ENCODE measurements at regions not wholly inside any gene's neighbourhood (a gene's known extent, or its start where the extent isn't known, plus 50 kb on each side); places are given as distances from the start of the nearest gene placed in this dataset.
A peak's percentile ranks its signal among the peaks of the same experiment; 100 is the strongest.

DNA sequence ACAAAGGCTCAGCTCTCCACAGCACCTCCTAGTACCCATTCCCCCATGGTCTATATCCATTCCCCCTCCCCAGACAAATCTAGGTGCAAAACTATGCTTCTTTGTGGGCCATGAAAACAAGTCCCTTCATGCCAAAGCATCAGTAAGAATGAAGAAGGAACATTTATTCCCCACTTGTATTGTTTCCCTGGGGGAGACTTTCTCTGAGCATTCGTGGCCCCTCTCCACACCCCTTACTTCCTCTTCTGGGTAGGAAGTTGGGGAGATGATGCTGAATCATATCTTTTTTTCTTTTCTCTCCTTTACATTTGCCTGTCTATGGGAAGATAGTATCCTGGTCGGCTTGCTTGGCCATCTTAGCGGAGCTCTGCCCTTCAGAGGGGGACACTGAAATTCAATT is 246.8 kb downstream of the NSG2 start:
- DNase-seq (ENCODE audit: low read depth in 1 of 2, low spot score in 2 of 2) (peak in 1 of 2 experiments; percentile 31), FAIRE-seq (no peak)
- H3K79me2 ChIP-seq (ENCODE audit: control insufficient read depth in 1 of 2, insufficient read depth in 2 of 2, low read length in 2 of 2): no peaks in the 10 kb centered on the region
- no peak overlapping the region for H3K56ac ChIP-seq (replicated peaks; ENCODE audit: insufficient read length, low read depth, low read length)
- no peaks in the 10 kb centered on the region for H3K4me1 ChIP-seq (replicated peaks in 1 of 4; ENCODE audit: control insufficient read depth in 3 of 4, insufficient read depth in 4 of 4, low read length in 3 of 4)
- no peak overlapping the region for H2BK120ac ChIP-seq (replicated peaks; ENCODE audit: low read depth, low read length)
- WGBS, 2 experiments (ENCODE audit: extremely low coverage in 1 of 2, insufficient coverage in 1 of 2, insufficient read length in 1 of 2, insufficient replicate concordance in 2 of 2, low coverage in 1 of 2, low lambda C conversion rate in 2 of 2, missing lambda C conversion rate in 1 of 2): 97% methylated on average over 2 of the region's 3 CpGs; no CpG with 5 or more reads in 1 of the 2 experiments
- H3K79me1 ChIP-seq (ENCODE audit: low read depth, low read length): no peaks in the 10 kb centered on the region
- H2BK20ac ChIP-seq (ENCODE audit: low read length): no peak overlapping the region
- H3K23ac ChIP-seq (ENCODE audit: insufficient read length): no peak overlapping the region
- no peaks in the 10 kb centered on the region for H4K20me1 ChIP-seq (replicated peaks in 1 of 2; ENCODE audit: control insufficient read depth in 1 of 2, insufficient read depth in 2 of 2, low read length in 2 of 2)
- no peak overlapping the region for H2BK15ac ChIP-seq (ENCODE audit: low read length)
- no peak overlapping the region for H4K5ac ChIP-seq (ENCODE audit: insufficient read length, low read depth, low read length)
- H2AK5ac ChIP-seq (ENCODE audit: low read depth, low read length): no peak overlapping the region
- no peak overlapping the region for H2BK12ac ChIP-seq (ENCODE audit: low read depth, low read length)
- H2AFZ ChIP-seq (ENCODE audit: low read length): no peak overlapping the region
- no peak for TF ChIP-seq FOSL1 (IDR thresholded peaks at IDR 0.05; ENCODE audit: insufficient read depth, low read depth, low read length)
- no peak overlapping the region for H3K4me2 ChIP-seq (ENCODE audit: insufficient read depth in 1 of 2, low read depth in 2 of 2, low read length in 2 of 2)
- no peak overlapping the region for H3K4me3 ChIP-seq (ENCODE audit: extremely low read depth in 1 of 4, insufficient read depth in 2 of 4, low read depth in 3 of 4, low read length in 4 of 4)
- H3K9ac ChIP-seq (replicated peaks in 1 of 4; ENCODE audit: extremely low read depth in 1 of 4, low read depth in 3 of 4, low read length in 3 of 4): no peak overlapping the region
- no peak overlapping the region for H2BK5ac ChIP-seq (ENCODE audit: low read depth, low read length)
- CTCF ChIA-PET (ENCODE audit: partially characterized antibody): interaction anchor here (0.6 to 1.7 kb wide), 5 partner anchors 12 to 884 kb away, joined by 3 to 5 read pairs (median 3); no protein-coding TSS in a partner anchor
- no peak overlapping the region for H3K18ac ChIP-seq (ENCODE audit: extremely low read depth, low read length)
- no peak overlapping the region for H4K91ac ChIP-seq (replicated peaks; ENCODE audit: insufficient read length, low read length)
- no peak overlapping the region for H3K27ac ChIP-seq (ENCODE audit: low read depth, low read length)
- H3K27me3 ChIP-seq (replicated peaks in 1 of 4; ENCODE audit: control insufficient read depth in 3 of 4, extremely low read depth in 1 of 4, insufficient read depth in 3 of 4, low read length in 3 of 4): peaks cover 0 to 1% (median 0%) of the 10 kb centered on the region in 4 experiments; a peak in 1 of 7 replicates
- H3K14ac ChIP-seq (ENCODE audit: insufficient read length): no peak overlapping the region
- no peak overlapping the region for H3K4ac ChIP-seq (replicated peaks; ENCODE audit: insufficient read length, low read depth, low read length)
- H3K36me3 ChIP-seq (ENCODE audit: control insufficient read depth in 2 of 4, insufficient read depth in 4 of 4, low read length in 3 of 4): no peaks in the 10 kb centered on the region
- H3K9me3 ChIP-seq (ENCODE audit: insufficient read depth in 2 of 2, low read depth in 1 of 2, low read length in 1 of 2): no peaks in the 10 kb centered on the region; a peak in 1 of 4 replicates
- POLR2A ChIA-PET (ENCODE audit: partially characterized antibody): no interaction called here
- H3K23me2 ChIP-seq (ENCODE audit: low read depth, low read length): no peaks in the 10 kb centered on the region
- H4K8ac ChIP-seq (ENCODE audit: extremely low read depth, insufficient read depth, low read length): no peak overlapping the region
